22Rv1 (cell line): ENCODE measurements at regions not wholly inside any gene's neighbourhood (a gene's known extent, or its start where the extent isn't known, plus 50 kb on each side); places are given as distances from the start of the nearest gene placed in this dataset.

Experiments used
- ZFX ChIP-seq: fragments of 450-650 bp; IDR thresholded peaks from 2 replicates; pipeline ENCODE4 v1.6.1; 2017; ENCODE audit warnings: antibody characterized with exemption, borderline replicate concordance
- TF ChIP-seq, protein P1 (sequence below): fragments of 450-650 bp; IDR thresholded peaks from 2 replicates; pipeline ENCODE4 v1.5.1; 2017; ENCODE audit warnings: mild to moderate bottlenecking

DNA sequence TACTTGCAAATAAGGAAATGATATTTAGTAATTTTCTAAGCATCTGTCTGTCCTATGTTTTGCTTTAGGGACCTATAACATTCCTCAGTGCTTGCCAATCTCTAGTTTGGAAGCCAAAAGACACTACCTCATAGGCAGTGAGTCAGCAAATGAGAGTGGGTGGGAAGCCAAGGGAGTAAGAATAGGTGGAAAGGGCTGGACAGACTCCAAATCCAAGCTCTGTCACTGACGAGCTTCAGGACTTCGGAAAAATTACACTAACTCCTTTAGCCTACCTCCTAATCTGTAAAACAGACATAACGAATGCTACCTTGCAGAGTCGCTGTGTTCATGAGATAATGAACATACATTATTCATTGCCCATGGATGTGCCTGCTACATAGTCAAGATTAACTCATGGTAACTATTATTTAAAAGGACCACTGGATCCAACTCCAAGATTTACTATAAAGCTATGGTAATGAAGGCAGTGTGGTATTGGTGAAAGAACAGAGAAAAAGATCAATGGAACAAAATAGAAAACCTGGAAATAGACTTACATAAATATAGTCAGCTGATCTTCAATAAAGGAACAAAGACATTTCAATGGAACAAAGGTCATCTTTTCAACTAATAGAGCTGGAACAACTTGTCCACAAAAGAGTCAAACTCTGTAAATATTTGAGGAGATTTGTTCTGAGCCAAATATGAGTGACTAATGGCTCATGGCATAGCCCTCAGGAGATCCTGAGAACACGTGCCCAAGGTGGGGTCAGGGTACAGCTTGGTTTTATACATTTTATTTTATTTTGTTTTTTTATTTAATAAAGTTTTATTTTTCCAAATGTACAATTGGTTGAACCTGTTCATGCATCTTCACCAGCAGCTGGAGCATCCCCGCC, 64.1 kb downstream of the FAM50B start:
- TF ChIP-seq, protein P1, sequence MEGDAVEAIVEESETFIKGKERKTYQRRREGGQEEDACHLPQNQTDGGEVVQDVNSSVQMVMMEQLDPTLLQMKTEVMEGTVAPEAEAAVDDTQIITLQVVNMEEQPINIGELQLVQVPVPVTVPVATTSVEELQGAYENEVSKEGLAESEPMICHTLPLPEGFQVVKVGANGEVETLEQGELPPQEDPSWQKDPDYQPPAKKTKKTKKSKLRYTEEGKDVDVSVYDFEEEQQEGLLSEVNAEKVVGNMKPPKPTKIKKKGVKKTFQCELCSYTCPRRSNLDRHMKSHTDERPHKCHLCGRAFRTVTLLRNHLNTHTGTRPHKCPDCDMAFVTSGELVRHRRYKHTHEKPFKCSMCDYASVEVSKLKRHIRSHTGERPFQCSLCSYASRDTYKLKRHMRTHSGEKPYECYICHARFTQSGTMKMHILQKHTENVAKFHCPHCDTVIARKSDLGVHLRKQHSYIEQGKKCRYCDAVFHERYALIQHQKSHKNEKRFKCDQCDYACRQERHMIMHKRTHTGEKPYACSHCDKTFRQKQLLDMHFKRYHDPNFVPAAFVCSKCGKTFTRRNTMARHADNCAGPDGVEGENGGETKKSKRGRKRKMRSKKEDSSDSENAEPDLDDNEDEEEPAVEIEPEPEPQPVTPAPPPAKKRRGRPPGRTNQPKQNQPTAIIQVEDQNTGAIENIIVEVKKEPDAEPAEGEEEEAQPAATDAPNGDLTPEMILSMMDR: no peak
- no peak for TF ChIP-seq ZFX
